Epithelial cell of esophagus (primary cell): ENCODE measurements at regions not wholly inside any gene's neighbourhood (a gene's known extent, or its start where the extent isn't known, plus 50 kb on each side); places are given as distances from the start of the nearest gene placed in this dataset.

ENCODE experiments used
- DNase-seq: peaks from one replicate; pipeline ENCODE4 v3.0.0; 2010; ENCODE audit warnings: low read depth
- H3K4me3 ChIP-seq: 2 replicates; pipeline ENCODE4 v1.5.1; 2011; ENCODE audit warnings: mild to moderate bottlenecking, low read length, control low read depth
- TF ChIP-seq, protein P1 (sequence below): IDR thresholded peaks from 2 replicates; pipeline ENCODE4 v1.5.1; 2011; ENCODE audit warnings: low read depth, mild to moderate bottlenecking, low read length, control low read depth, inconsistent platforms; ENCODE audit not compliant: insufficient read depth; ENCODE audit errors: missing control alignments

DNA sequence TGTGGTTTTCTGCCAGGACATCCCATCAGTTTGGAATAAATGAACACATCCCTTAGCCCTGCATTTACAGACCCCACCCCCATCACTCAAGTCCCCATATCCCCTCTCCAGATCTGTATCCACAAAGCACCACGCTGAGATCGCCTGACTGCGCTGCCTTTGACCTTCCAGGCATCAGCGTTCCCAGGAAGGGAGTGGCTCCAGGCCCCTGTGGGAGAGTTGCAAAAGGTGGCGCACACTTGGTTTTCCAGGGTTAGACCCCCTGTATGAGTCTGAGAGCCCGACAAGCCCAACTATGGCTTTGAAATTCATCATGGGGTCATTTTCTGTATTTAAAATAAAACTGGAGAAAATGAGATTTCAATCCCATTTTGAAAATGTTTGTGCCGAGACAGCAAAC is 137.0 kb upstream of the ZNF236 start:
- TF ChIP-seq, protein P1, sequence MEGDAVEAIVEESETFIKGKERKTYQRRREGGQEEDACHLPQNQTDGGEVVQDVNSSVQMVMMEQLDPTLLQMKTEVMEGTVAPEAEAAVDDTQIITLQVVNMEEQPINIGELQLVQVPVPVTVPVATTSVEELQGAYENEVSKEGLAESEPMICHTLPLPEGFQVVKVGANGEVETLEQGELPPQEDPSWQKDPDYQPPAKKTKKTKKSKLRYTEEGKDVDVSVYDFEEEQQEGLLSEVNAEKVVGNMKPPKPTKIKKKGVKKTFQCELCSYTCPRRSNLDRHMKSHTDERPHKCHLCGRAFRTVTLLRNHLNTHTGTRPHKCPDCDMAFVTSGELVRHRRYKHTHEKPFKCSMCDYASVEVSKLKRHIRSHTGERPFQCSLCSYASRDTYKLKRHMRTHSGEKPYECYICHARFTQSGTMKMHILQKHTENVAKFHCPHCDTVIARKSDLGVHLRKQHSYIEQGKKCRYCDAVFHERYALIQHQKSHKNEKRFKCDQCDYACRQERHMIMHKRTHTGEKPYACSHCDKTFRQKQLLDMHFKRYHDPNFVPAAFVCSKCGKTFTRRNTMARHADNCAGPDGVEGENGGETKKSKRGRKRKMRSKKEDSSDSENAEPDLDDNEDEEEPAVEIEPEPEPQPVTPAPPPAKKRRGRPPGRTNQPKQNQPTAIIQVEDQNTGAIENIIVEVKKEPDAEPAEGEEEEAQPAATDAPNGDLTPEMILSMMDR: no peak
- H3K4me3 ChIP-seq: no peak overlapping the region
- DNase-seq: no peak

DNA sequence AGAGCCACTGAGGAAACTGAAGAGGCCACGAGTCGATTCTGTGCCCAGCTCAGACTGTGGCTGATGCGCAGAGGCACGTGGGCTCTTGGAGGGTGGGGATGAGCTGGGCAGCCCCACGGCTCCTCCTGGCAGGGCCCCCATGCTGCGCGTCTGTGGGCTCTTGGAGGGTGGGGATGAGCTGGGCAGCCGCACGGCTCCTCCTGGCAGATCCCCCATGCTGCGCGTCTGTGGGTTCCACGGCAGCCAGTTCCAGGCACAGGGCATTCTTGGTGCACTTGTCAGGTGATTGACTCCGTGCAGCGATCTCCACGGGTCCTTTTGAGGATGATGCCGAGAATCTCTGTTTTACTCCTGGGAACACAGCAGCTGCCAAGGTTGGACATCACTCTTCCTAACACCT is 138.1 kb upstream of the ZNF236 start:
- no peak overlapping the region for H3K4me3 ChIP-seq
- TF ChIP-seq, protein P1: no peak
- DNase-seq: no peak

DNA sequence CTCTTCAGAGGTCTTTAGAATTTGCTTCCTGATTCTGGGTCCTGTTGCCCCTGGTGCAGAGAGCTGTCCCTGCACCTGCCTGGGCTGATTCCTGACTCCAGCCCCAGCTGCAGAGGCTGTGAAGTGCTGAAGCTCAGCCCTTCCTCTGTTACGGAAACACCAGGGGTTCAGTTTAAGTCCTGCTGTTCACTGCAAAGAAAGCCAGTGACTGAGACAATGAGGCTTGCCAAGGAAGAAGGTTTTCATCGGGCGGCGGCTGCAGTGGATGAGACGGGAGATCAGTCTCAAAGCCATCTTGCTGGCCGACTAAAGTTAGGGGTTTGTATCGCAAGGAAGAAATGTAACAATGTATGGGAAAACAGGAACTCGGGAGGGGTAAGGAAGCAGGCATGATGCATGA is 142.4 kb upstream of the ZNF236 start:
- no peak overlapping the region for H3K4me3 ChIP-seq
- DNase-seq: no peak
- TF ChIP-seq, protein P1: no peak

DNA sequence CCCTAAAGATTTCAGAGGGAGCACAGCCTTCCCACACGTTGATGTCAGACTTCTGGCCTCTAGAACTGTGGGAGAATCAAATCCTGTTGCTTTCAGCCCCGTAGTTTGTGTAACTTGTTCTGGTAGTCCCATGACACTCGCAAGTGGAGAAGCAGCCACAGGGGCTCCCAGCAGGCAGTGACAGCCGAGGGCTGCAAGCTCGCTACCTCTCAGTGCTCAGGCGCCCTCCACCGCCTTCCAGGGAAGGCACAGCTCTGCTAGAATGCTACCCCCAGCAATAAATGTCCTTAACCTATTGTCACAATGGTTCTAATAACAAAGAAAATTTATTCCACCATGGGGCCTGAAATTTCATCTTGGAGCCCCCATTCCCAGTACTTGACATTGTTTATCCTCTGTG is 143.1 kb upstream of the ZNF236 start:
- TF ChIP-seq, protein P1: no peak
- DNase-seq: no peak
- H3K4me3 ChIP-seq: no peak overlapping the region

DNA sequence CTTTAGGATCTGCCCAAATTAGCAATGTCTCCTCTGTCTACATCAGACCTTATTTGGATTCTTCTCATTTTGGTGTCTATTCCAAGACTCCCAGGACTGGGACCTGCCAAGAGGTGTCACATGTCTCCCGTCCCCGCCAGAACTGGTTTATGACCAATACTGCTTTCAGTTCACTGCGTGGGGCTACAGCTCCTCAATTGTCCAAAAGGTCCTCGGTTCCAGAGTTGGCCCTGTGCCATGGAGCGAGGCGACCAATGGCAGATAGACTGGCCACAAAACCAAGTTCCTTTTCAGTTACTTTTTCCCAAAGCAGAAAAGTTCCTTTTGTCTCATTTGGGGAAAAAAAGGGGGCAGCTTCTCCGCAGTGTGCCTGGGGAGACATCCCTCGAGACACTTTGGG is 144.1 kb upstream of the ZNF236 start:
- no peak overlapping the region for H3K4me3 ChIP-seq

DNA sequence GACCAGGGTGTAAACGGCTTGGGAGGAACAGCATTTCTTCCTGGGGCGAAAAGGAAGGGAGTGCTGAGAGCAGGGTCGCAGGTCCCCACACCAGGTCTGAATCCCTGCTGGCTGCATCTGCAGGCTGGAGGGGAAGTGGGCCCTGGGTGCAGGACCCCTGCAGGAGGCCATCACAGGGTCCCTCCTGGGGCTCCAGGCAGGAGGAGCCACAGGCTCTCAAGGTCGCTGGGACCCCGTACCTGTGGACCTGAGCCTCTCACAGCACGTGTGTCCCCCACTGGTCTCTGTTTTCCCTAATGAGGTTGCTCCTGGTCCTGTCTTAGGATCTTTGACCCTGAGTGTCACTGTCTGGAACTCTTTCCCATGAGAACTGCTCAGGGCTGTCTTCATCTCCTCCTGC is 147.8 kb upstream of the ZNF236 start:
- no peak overlapping the region for H3K4me3 ChIP-seq
- TF ChIP-seq, protein P1: no peak
- DNase-seq: no peak

More for the DNA sequence above, 144.1 kb upstream of the ZNF236 start:
- DNase-seq: no peak
- TF ChIP-seq, protein P1: no peak

DNA sequence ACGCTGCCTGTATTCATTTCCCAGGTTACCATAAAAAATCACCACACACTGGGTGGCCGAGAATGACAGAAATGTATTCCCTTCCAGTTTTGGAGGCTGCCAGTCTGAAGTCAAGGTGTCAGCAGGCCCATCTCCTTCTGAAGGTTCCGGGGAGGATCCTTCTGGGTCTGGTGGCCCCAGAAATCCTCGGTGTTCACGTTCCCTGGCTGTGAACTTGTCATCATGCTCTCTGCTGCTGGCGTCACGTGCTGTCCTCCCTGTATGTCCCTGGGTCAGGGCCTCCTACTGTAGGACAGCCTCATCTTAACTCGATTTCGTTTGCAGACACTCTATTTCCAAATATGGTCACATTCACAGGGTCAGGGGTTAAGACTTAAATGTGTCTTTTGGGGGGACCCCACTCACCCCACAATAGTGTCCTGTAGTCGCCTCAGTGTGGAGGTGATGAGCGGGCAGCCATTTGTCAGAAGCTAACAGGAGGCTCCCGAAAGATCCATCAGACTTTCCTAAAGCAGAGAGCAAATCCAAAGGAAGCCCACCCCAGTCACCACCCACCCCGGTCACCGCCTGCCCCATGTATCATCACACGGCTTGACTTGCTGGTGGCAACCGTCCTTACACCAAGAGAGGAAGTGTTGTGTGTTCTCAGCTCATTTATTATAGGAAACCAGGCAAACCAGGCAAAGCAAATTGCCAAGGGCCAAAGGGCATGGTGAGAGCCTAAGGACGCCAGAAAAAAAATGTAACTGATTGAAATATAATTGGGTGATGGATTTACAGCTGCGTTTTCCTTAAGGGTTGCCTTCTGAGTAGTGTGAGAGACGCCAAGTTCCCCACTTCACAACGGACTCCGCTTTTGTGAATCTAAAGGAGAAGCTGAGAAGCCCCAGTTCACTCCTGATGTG is 148.8 kb upstream of the ZNF236 start:
- TF ChIP-seq, protein P1: no peak
- no peak overlapping the region for H3K4me3 ChIP-seq
- DNase-seq: no peak
